Large intestine (tissue), 3 donors: ENCODE measurements at regions not wholly inside any gene's neighbourhood (a gene's known extent, or its start where the extent isn't known, plus 50 kb on each side); places are given as distances from the start of the nearest gene placed in this dataset.
"Not testable (repeated sequence)": the region's sequence is repeated elsewhere in the genome, so short reads cannot be mapped to it uniquely, and the experiment has no call there.

ENCODE experiments used
- DNase-seq, 2 donors: peaks; one replicate each; pipeline versions ENCODE4 v3.0.0 to v3.0.0-alpha.2; 2013
- H3K27ac ChIP-seq: one replicate; pipeline ENCODE4 v1.5.1; 2013; ENCODE audit warnings: low read length
- H3K27me3 ChIP-seq: 2 replicates; pipeline ENCODE4 v1.6.1; 2013; ENCODE audit warnings: low read length; ENCODE audit not compliant: control insufficient read depth, insufficient read depth
- H3K36me3 ChIP-seq: 2 replicates; pipeline ENCODE4 v1.6.1; 2013; ENCODE audit warnings: low read length; ENCODE audit not compliant: control insufficient read depth, insufficient read depth
- H3K4me1 ChIP-seq: one replicate; pipeline ENCODE4 v1.6.1; 2013; ENCODE audit warnings: low read length; ENCODE audit not compliant: control insufficient read depth, insufficient read depth
- H3K4me3 ChIP-seq: one replicate; pipeline ENCODE4 v1.5.1; 2013; ENCODE audit warnings: low read length
- H3K9me3 ChIP-seq: one replicate; pipeline ENCODE4 v1.6.1; 2013; ENCODE audit warnings: mild to moderate bottlenecking, low read depth, low read length, moderate library complexity; ENCODE audit not compliant: control insufficient read depth
- WGBS: methylation state at CpG from one replicate; pipeline ENCODE4 v1.1.5; 2013; ENCODE audit warnings: low lambda C conversion rate; ENCODE audit not compliant: insufficient coverage; 5-methylcytosine and 5-hydroxymethylcytosine counted together

DNA sequence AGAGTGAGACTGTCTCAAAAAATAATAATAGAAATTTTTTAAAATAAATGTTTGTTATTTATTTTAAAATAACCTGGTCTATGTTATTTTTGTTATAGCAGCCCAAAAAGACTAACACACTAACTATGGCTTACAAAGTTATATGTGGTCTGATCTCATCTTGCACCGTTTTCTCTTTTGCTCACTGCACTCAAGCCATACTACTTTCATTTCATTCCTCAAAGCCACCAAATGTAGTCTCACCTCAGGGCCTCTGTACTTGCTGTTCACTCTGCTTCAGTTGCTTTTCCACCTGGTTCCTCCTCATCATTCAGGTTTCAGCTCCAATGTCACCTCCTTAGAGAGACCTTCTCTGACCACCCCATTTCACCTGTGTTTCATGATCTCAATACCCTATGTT, 55.2 kb upstream of the MDM1 start:
- H3K27me3 ChIP-seq: no peaks in the 10 kb centered on the region

DNA sequence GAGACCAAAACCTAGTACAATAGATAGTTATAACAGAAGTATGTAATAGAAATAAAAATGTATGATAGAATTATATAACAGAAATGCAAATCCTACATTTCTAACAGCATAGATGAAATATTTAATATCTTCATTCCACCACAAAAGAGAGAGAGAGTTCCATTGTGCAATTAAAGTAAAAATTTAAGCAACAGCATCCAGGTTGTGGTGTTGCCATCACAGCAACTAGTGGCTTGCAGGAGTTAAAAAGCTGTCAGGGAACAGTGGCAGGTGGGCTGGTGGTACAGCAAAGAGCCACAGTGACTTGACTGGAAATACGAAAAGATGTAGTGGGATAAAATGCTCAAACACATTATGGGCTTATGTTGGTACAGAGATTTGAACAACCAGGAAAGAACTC, 57.1 kb upstream of the MDM1 start:
- no peaks in the 10 kb centered on the region for H3K27me3 ChIP-seq
- H3K9me3 ChIP-seq: no peaks in the 10 kb centered on the region
- WGBS: no CpG with 5 or more reads among the region's 1 CpG
- H3K4me3 ChIP-seq: no peak overlapping the region
- H3K4me1 ChIP-seq: peaks cover 10% of the 10 kb centered on the region
- no peaks in the 10 kb centered on the region for H3K36me3 ChIP-seq
- no peak for DNase-seq
- H3K27ac ChIP-seq: no peak overlapping the region

More for the DNA sequence above, 55.2 kb upstream of the MDM1 start:
- Histone ChIP-seq H3K36me3 (no peaks in the 10 kb centered on the region), H3K9me3 (no peaks in the 10 kb centered on the region), H3K27ac (no peak overlapping the region), H3K4me1 (peaks cover 10% of the 10 kb centered on the region), H3K4me3 (no peak overlapping the region)
- DNase-seq: no peak
- 86% methylated on average over 1 of the region's 1 CpG for WGBS

DNA sequence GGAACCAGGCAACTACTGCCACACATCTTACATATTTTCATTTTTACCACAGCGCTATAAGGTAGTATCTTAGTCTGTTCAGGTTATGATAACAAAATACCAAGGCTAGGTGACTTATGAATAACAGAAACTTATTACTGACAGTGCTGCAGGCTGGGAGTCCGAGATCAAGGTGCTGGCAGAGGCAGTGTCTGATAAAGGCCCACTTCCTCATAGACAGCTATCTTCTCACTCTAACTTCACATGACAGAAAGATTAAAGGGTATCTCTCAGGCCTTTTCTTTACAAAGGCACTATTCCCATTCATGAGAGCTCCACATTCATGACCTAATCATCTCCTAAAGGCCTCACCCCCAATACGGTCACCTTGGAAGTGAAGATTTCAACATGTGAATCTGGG, 59.8 kb upstream of the MDM1 start:
- peaks cover 7% of the 10 kb centered on the region for H3K4me1 ChIP-seq
- peak; percentile 33 to 67 for DNase-seq
- no peak overlapping the region for H3K4me3 ChIP-seq
- H3K36me3 ChIP-seq: no peaks in the 10 kb centered on the region
- no peaks in the 10 kb centered on the region for H3K27me3 ChIP-seq
- H3K27ac ChIP-seq: peak overlapping the region; percentile 83
- WGBS: 100% methylated on average over 1 of the region's 3 CpGs
- H3K9me3 ChIP-seq: no peaks in the 10 kb centered on the region

DNA sequence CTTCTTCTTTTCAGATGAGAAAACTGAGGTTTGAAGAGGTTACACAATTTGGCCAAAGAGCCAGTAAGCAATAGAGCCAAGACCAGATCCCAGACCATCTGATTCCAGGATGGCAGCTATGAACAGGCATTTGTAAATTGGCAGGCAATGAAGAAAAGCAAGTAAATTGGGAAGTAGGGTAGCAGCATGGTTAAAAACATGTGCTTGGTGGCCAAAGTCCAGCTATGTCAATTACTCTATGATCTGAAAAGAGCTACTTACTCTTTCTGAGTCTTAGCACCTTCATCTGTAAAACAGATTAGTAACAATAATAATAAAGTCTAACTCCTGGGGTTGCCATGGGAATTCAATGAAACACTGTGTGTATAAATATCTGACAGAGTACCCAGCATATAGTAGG, 60.2 kb upstream of the MDM1 start:
- no peaks in the 10 kb centered on the region for H3K27me3 ChIP-seq
- peak overlapping the region; percentile 83 for H3K27ac ChIP-seq
- peaks cover 7% of the 10 kb centered on the region for H3K4me1 ChIP-seq
- peak; percentile 25 to 73 for DNase-seq
- no peak overlapping the region for H3K4me3 ChIP-seq
- H3K9me3 ChIP-seq: no peaks in the 10 kb centered on the region
- no peaks in the 10 kb centered on the region for H3K36me3 ChIP-seq

DNA sequence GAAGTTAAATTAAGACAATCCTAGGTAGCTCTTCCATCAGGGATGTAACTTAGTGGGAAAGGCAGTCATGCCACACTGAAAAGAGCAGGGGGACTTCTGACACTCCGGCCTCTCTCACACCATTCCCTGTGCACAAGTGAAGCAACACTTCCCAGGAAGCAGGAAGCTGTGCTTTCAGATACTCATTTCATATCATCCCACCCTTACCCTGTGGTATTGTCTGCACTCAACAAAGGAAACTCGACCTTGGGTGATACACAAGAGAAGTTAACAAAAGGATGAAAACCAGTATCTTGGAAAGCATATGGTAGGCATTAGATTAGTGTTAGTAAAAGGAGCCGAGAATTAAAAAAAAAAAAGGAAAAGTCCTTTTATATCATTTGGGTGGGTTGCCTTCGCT, 61.3 kb upstream of the MDM1 start:
- no peaks in the 10 kb centered on the region for H3K27me3 ChIP-seq
- 79% methylated on average over 3 of the region's 4 CpGs for WGBS
- no peak overlapping the region for H3K4me3 ChIP-seq
- peaks cover 7% of the 10 kb centered on the region for H3K4me1 ChIP-seq
- H3K9me3 ChIP-seq: no peaks in the 10 kb centered on the region
- no peak overlapping the region for H3K27ac ChIP-seq
- no peaks in the 10 kb centered on the region for H3K36me3 ChIP-seq
- no peak for DNase-seq

DNA sequence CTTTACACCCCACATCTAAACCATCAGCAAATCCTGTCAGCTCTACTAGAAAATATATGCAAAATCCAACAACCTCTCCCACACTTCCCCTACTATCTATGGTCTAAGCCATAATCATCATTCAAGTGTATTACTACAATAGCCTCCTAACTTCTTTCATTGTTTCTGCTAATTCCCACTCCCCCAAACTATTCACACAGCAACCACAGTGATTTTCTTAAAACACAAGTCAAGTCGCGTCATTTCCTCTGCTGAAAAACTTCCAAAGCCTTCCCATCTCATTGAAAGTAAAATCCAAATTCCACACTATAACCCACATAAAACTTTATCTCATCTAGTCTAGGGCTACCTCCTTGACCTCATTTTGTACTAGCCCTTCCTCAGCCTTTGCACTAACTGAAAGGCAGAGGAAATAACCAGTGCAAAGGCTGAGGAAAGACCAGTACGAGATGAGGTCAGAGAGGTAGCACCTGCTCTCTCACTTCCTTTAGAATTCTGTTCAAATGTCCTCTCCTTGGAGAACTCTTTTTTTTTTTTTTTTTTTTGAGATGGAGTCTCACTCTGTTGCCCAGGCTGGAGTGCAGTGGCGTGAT, 65.5 kb upstream of the MDM1 start:
- H3K27me3 ChIP-seq: no peaks in the 10 kb centered on the region
- H3K27ac ChIP-seq: no peak overlapping the region
- no peaks in the 10 kb centered on the region for H3K4me1 ChIP-seq
- H3K4me3 ChIP-seq: no peak overlapping the region
- DNase-seq: no peak
- H3K9me3 ChIP-seq: no peaks in the 10 kb centered on the region
- no peaks in the 10 kb centered on the region for H3K36me3 ChIP-seq
- WGBS: no CpG with 5 or more reads among the region's 4 CpGs

DNA sequence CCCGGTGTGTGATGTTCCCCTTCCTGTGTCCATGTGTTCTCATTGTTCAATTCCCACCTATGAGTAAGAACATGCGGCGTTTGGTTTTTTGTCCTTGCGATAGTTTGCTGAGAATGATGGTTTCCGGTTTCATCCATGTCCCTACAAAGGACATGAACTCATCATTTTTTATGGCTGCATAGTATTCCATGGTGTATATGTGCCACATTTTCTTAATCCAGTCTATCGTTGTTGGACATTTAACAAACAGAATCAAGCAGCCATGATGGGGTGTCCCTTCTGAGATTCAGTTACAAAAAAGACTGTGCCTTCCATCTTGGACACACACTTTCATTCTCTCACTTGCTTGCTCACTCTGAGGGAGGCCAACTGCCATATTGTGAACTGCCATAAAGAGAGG, 66.5 kb upstream of the MDM1 start:
- no CpG with 5 or more reads among the region's 6 CpGs for WGBS
- not testable (repeated sequence) for H3K27me3 ChIP-seq, H3K27ac ChIP-seq, H3K4me1 ChIP-seq, H3K4me3 ChIP-seq, DNase-seq, H3K9me3 ChIP-seq, H3K36me3 ChIP-seq

DNA sequence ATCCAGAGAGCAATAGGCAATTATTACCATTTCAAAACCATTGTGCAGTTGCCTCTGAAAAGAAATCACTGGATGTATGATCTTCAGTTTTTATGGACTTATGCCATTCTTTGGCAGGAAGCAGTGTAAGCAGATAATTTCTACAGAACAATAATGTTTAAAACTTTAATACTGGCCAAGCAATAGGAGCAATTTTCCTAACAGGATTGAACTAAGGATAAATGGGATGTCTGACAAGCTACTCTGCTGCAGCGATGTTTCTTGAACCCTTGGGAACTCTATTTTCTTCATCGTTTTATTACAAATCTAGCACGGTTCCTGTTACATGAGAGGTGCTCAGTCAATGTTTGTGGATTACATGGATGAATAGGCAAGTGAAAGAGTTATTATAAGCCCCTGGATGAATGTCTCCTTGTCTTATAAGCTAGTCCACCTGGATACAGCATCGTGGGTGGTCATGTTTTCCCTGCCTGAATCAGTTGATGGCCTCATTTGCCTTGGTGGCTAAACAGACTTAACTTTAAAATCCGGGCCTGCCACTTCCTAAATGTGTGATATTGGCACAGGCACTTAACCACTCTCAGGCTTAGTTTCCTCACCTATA, 68.2 kb upstream of the MDM1 start:
- DNase-seq: no peak
- WGBS: 40% methylated on average over 1 of the region's 5 CpGs
- Histone ChIP-seq H3K27ac (no peak overlapping the region), H3K9me3 (no peaks in the 10 kb centered on the region), H3K4me1 (peaks cover 4% of the 10 kb centered on the region), H3K27me3 (no peaks in the 10 kb centered on the region), H3K4me3 (no peak overlapping the region), H3K36me3 (no peaks in the 10 kb centered on the region)

DNA sequence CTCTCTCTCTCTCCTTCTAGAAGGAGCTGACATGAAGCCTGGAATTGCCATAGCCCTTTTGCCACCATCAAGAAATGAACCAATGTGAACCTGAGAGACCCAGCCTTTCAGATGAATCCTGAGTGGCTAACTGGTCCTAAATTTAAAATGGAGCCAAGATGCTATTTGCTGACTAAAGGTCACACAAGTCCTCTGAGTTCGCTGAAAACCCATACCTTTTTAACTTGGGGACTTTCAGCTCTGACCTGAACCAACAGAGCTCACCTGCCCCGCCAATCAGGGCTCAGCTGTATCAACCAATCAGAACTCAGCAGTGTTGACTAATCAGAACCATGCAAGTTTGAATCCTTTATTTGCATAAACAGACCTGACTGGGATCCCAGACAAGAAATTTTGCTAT, 70.3 kb upstream of the MDM1 start:
- Histone ChIP-seq H3K27me3 (no peaks in the 10 kb centered on the region), H3K4me1 (peaks cover 14% of the 10 kb centered on the region), H3K36me3 (no peaks in the 10 kb centered on the region), H3K9me3 (no peaks in the 10 kb centered on the region), H3K27ac (no peak overlapping the region), H3K4me3 (no peak overlapping the region)
- no peak for DNase-seq
- 100% methylated on average over 1 of the region's 2 CpGs for WGBS

DNA sequence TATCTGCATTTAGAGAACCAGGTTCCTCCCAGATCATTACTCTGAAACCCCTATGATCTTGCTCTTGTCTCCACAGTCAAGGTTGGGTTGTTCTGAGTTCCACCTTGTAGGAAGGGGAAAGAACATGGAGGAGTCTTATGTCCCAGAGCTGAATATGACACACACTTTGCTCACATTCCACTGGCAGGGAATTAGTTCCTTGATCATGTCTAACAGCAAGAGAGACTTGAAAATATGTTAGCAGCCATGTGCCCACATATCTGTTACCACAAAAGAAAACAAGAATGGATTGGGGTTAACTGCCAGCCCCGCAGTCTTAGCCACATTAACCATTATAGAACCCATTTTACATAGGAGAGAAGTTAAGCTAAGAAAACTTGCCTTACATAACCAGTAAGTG, 71.1 kb upstream of the MDM1 start:
- no peak overlapping the region for H3K4me3 ChIP-seq
- WGBS: no CpG with 5 or more reads among the region's 1 CpG
- H3K27me3 ChIP-seq: no peaks in the 10 kb centered on the region
- H3K27ac ChIP-seq: no peak overlapping the region
- H3K36me3 ChIP-seq: no peaks in the 10 kb centered on the region
- no peaks in the 10 kb centered on the region for H3K9me3 ChIP-seq
- peaks cover 14% of the 10 kb centered on the region for H3K4me1 ChIP-seq
- no peak for DNase-seq

DNA sequence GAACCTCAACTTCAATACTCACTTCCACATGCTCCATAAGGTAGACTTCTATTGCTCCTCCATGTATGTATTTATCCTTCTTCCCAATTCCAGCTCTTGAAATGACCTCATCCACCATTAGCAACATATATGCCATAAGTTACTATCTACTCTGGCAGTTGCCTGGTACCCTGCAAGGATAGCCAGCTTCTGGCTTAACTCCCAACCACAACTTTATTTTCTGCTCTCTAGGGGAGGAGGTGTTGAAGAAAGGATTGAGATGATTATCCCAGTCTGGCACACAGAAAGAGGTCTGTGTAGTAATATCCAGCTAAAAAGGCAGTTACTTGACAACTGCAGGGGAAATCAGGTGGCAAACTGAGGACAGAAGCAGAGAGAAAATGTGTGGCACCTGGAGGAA, 71.5 kb upstream of the MDM1 start:
- no peaks in the 10 kb centered on the region for H3K9me3 ChIP-seq
- H3K27ac ChIP-seq: no peak overlapping the region
- no peaks in the 10 kb centered on the region for H3K36me3 ChIP-seq
- H3K4me3 ChIP-seq: no peak overlapping the region
- no peak for DNase-seq
- peaks cover 14% of the 10 kb centered on the region for H3K4me1 ChIP-seq
- no peaks in the 10 kb centered on the region for H3K27me3 ChIP-seq
